Cardiac muscle cell (in vitro differentiated cells and primary cell): ENCODE measurements at regions not wholly inside any gene's neighbourhood (a gene's known extent, or its start where the extent isn't known, plus 50 kb on each side); places are given as distances from the start of the nearest gene placed in this dataset.
A peak's percentile ranks its signal among the peaks of the same experiment; 100 is the strongest.

ENCODE experiments used
- DNase-seq, 2 donors: peaks; one replicate each; pipeline versions ENCODE4 v3.0.0 to v3.0.0-alpha.2; 2010 to 2017; ENCODE audit warnings: low read depth in 1 of 2, low spot score in 1 of 2
- H3K27ac ChIP-seq: fragments of 200-600 bp; sonication (generic); 2 replicates; pipeline ENCODE4 v1.5.1; 2016
- H3K27me3 ChIP-seq: fragments of 200-600 bp; sonication (generic); 2 replicates; pipeline ENCODE4 v1.6.0; 2016; ENCODE audit warnings: control low read depth
- H3K36me3 ChIP-seq: fragments of 200-600 bp; sonication (generic); 2 replicates; pipeline ENCODE4 v1.5.1; 2016; ENCODE audit warnings: control low read depth
- H3K4me1 ChIP-seq: fragments of 200-600 bp; sonication (generic); 2 replicates; pipeline ENCODE4 v1.8.1; 2017; ENCODE audit warnings: low read depth, mild to moderate bottlenecking, mixed run types
- H3K4me3 ChIP-seq: fragments of 200-600 bp; sonication (generic); 2 replicates; pipeline ENCODE4 v1.5.1; 2016; ENCODE audit warnings: mild to moderate bottlenecking
- H3K9me3 ChIP-seq: fragments of 200-600 bp; sonication (generic); 2 replicates; pipeline ENCODE4 v1.5.1; 2017; ENCODE audit warnings: low read depth, mild to moderate bottlenecking, control low read depth
- CTCF ChIP-seq: IDR thresholded peaks from 2 replicates; pipeline ENCODE4 v1.5.1; 2012; ENCODE audit warnings: low read depth, mild to moderate bottlenecking, low read length

DNA sequence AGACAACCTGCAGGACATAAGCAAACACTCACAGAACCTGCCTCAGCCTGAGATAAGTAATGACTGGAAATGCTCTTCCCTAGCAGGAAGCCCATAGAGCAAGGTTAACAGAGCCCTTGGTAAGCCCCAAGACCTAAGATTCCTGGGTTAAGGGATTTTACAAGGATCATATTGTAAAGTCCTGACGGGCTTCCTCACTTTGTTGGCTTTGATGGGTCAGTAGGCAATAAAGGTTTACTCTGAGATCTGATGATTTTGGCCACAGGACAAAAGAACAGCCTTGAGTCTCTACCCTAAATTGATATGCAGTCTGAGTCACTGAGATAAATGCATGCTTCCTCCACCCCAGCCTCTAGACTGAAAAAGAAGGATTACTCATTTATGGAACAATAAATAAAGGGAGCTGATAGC is 270.8 kb downstream of the HTR7 start:
- H3K36me3 ChIP-seq: no peaks in the 10 kb centered on the region
- H3K27ac ChIP-seq: no peak overlapping the region
- no peaks in the 10 kb centered on the region for H3K27me3 ChIP-seq
- H3K9me3 ChIP-seq: no peaks in the 10 kb centered on the region
- no peak for TF ChIP-seq CTCF
- DNase-seq: peak in 1 of 2 donors; percentile 80
- peaks cover 15% of the 10 kb centered on the region for H3K4me1 ChIP-seq
- H3K4me3 ChIP-seq: no peak overlapping the region

GRCh38 chr10:90587561-90587960 is 270.3 kb downstream of the HTR7 start:
- DNase-seq: no peak
- H3K4me1 ChIP-seq: peaks cover 15% of the 10 kb centered on the region
- no peak overlapping the region for H3K27ac ChIP-seq
- no peak overlapping the region for H3K4me3 ChIP-seq
- H3K27me3 ChIP-seq: no peaks in the 10 kb centered on the region
- H3K36me3 ChIP-seq: no peaks in the 10 kb centered on the region
- no peak for TF ChIP-seq CTCF
- no peaks in the 10 kb centered on the region for H3K9me3 ChIP-seq

- no peaks in the 10 kb centered on the region for H3K27me3 ChIP-seq
- no peaks in the 10 kb centered on the region for H3K36me3 ChIP-seq
- no peak for TF ChIP-seq CTCF
- peaks cover 15% of the 10 kb centered on the region for H3K4me1 ChIP-seq
- DNase-seq: no peak
- H3K9me3 ChIP-seq: no peaks in the 10 kb centered on the region
- no peak overlapping the region for H3K4me3 ChIP-seq
- no peak overlapping the region for H3K27ac ChIP-seq
Observed at GRCh38 chr10:90588222-90588621, 269.6 kb downstream of the HTR7 start.

DNA sequence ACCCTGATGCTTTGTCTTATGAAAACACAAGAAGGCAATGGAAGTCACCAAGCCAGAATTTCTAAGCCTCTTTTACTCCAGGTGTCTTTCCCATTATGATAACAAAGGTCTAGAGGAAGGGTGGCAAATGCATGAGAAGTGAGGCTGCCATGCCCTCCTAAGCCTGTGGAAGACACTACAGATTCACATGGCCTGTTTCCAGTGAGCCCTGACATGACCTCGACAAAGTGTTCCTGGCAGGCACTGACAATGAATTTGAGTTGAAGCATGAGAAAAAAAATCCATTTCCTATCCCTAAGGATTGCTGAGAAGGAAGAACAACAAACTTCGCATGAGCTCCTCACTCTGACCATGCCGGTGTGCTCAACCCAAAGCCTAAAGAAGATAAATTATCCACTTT is 268.0 kb downstream of the HTR7 start:
- peak in 1 of 2 donors; percentile 45 for DNase-seq
- no peak for TF ChIP-seq CTCF
- H3K4me3 ChIP-seq: no peak overlapping the region

GRCh38 chr10:90591629-90592028 is 266.2 kb downstream of the HTR7 start:
- no peaks in the 10 kb centered on the region for H3K27me3 ChIP-seq
- H3K4me3 ChIP-seq: no peak overlapping the region
- H3K9me3 ChIP-seq: no peaks in the 10 kb centered on the region
- no peak overlapping the region for H3K27ac ChIP-seq
- no peak for TF ChIP-seq CTCF
- H3K36me3 ChIP-seq: no peaks in the 10 kb centered on the region
- DNase-seq: peak in 1 of 2 donors; percentile 48
- H3K4me1 ChIP-seq: peaks cover 15% of the 10 kb centered on the region

More for the DNA sequence above, 268.0 kb downstream of the HTR7 start:
- Histone ChIP-seq H3K36me3 (no peaks in the 10 kb centered on the region), H3K27ac (no peak overlapping the region), H3K9me3 (no peaks in the 10 kb centered on the region), H3K27me3 (no peaks in the 10 kb centered on the region), H3K4me1 (peaks cover 15% of the 10 kb centered on the region)
